HUES48 (cell line): ENCODE measurements at regions not wholly inside any gene's neighbourhood (a gene's known extent, or its start where the extent isn't known, plus 50 kb on each side); places are given as distances from the start of the nearest gene placed in this dataset.
"Not testable (repeated sequence)": the region's sequence is repeated elsewhere in the genome, so short reads cannot be mapped to it uniquely, and the experiment has no call there.

Source experiments
- H3K27ac ChIP-seq: one replicate; pipeline ENCODE4 v1.7.0; 2013; ENCODE audit warnings: low read depth, low read length, inconsistent platforms
- H3K27me3 ChIP-seq: 2 replicates; pipeline ENCODE4 v1.6.1; 2013; ENCODE audit warnings: mild to moderate bottlenecking, low read length; ENCODE audit not compliant: control insufficient read depth, insufficient read depth
- H3K36me3 ChIP-seq: 2 replicates; pipeline ENCODE4 v1.6.1; 2013; ENCODE audit warnings: low read length; ENCODE audit not compliant: control insufficient read depth, insufficient read depth
- H3K4me1 ChIP-seq: 2 replicates; pipeline ENCODE4 v1.6.1; 2013; ENCODE audit warnings: mild to moderate bottlenecking, low read length; ENCODE audit not compliant: control insufficient read depth, insufficient read depth
- H3K4me3 ChIP-seq: 2 replicates; pipeline ENCODE4 v1.5.1; 2013; ENCODE audit warnings: mild to moderate bottlenecking, low read depth, low read length
- H3K9ac ChIP-seq: 2 replicates; pipeline ENCODE4 v1.6.1; 2013; ENCODE audit warnings: mild to moderate bottlenecking, low read depth, low read length, moderate library complexity
- H3K9me3 ChIP-seq: 2 replicates; pipeline ENCODE4 v1.6.1; 2013; ENCODE audit warnings: low read length; ENCODE audit not compliant: control insufficient read depth, insufficient read depth

DNA sequence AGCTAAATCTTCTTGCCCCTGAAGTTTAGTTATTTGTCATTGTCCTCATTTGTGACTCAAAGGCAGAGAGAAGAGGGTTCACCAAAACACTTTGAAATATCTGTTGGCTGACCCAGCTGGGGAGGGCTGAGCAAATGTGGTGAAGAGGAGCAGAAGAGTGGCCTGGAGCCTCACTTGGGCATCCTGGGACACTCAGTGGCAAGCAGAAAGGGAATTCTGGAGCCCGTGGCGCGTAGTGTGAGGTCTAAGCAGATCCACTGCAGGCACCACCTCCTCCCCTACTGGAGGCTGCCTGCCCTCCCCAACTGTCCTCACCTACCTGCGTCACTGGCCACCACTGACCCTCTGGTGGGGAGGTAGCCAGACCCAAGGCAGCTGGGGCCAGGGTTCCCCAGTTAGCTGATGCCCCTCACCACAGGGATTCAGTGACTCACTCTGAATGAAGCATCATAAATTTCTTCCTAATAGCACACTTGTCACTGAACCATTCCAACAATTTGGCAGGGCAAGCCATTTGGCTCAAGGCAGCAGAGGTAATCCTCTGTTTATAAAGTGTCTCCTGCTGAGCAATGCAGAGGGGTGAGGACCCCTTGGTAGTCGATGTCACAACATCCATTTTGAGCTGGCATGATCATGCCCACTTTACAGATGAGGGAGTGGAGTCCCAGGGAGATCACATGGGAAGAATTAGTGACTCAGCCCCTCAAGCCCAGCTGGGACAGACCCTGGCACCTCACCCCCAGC is 80.3 kb downstream of the NENF start:
- Histone ChIP-seq H3K4me3 (no peak overlapping the region), H3K4me1 (peaks cover 5% of the 10 kb centered on the region), H3K9ac (no peak overlapping the region), H3K27ac (no peak overlapping the region), H3K9me3 (no peaks in the 10 kb centered on the region), H3K27me3 (peaks cover 39% of the 10 kb centered on the region), H3K36me3 (no peaks in the 10 kb centered on the region)

DNA sequence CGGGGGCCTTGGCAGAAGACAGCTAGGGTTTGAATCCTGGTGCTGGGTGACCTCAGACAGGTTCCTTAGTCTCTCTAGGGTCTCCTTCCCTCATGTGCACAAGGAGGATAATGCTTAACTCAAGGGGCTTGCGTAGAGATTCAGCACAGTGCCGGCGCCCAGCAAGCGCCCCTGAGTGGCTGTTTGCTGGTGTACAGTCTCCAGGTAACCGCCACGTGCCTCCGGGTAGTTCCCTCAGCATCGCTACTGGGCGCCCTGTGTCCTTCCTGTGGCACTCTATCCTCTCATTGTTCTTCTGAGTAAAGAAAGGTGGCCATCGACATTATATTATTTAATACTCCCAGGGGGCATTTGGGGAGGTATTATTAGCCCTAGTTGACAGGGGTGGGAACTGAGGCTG is 80.9 kb downstream of the NENF start:
- no peak overlapping the region for H3K4me3 ChIP-seq

DNA sequence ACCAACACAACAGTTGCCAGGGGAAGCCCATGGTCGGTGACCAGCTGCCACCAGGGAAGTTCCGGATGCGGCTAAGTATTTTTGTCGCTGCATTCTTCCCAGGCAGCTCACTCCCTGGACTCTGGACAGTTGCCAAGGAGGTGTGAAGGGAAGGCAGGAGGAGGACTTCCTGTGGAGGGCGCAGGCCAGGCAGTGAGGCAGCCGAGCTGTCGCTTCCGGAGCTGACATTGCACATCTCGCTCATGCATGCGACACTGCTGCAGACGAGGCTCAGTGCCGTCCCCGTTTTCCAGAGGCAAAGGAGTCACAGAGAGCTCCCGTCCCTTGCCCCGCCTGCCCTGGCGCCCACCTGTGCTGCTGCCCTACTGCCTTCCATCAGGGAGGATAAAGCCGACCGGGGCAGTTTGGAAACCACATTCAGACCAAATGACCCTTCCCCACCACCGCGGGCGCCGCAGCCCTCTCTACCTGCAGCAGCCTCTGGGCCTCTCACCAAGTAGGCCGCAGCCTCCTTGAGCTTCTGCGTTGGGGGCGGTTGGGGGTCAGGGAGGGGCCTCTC is 81.4 kb downstream of the NENF start:
- Histone ChIP-seq H3K27ac (no peak overlapping the region), H3K4me1 (peaks cover 5% of the 10 kb centered on the region), H3K9me3 (no peaks in the 10 kb centered on the region), H3K4me3 (no peak overlapping the region; the same call in 1 of the 2 replicates), H3K9ac (no peak overlapping the region), H3K36me3 (no peaks in the 10 kb centered on the region), H3K27me3 (peaks cover 39% of the 10 kb centered on the region)

More for the DNA sequence above, 80.9 kb downstream of the NENF start:
- no peaks in the 10 kb centered on the region for H3K36me3 ChIP-seq
- peaks cover 5% of the 10 kb centered on the region for H3K4me1 ChIP-seq
- H3K27ac ChIP-seq = no peak overlapping the region
- no peaks in the 10 kb centered on the region for H3K9me3 ChIP-seq
- peaks cover 39% of the 10 kb centered on the region for H3K27me3 ChIP-seq
- H3K9ac ChIP-seq = no peak overlapping the region

DNA sequence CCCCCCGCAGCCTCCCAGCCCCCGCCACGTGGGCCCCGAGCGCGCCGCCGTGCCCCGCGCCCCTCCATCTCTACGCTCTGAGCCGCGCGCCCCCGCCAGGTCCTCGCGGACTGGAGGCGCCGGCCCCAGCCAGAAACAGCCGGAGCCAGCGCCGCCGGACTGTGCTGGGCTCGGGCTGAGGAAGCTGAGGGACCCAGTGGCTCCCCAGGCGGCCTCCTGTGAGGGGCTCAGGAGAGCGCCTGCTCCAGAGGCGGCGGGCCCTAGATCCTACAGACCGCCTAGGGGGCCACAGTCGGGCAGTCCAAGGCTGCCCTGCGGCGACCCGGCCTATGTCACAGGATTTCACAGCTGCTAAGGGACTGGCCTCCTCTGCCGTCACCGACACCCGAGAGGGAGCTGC is 82.1 kb downstream of the NENF start:
- H3K27me3 ChIP-seq = peaks cover 39% of the 10 kb centered on the region
- H3K4me3 ChIP-seq = peak overlapping the region; percentile 40; the same call in 1 of the 2 replicates
- no peak overlapping the region for H3K9ac ChIP-seq
- no peak overlapping the region for H3K27ac ChIP-seq
- H3K36me3 ChIP-seq = no peaks in the 10 kb centered on the region
- H3K4me1 ChIP-seq = peaks cover 5% of the 10 kb centered on the region
- H3K9me3 ChIP-seq = no peaks in the 10 kb centered on the region

DNA sequence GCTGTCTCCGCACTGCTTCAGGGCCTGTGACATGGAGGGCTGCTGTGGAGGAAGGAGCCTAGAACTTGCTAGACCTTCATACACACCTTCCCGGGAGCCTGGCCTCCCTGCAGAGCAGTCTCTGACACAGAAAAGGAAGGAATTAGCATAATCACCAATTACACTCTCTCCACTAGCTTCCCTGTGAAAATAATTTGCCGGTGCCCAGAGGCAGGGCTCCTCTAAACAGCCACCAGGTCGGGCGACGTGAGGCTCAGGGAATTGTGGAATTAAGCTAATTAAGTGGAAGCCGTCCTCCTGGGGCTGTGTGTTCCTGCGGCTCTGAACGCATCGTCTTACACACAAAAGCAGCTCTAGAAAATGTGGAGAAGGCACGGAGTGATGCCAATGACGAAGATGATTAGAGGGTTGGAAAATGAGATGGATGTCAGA is 82.6 kb downstream of the NENF start:
- H3K9ac ChIP-seq = no peak overlapping the region; the same call in 1 of the 2 replicates
- H3K27ac ChIP-seq = no peak overlapping the region
- H3K27me3 ChIP-seq = peaks cover 39% of the 10 kb centered on the region
- H3K9me3 ChIP-seq = no peaks in the 10 kb centered on the region
- peak overlapping the region; percentile 20 for H3K4me3 ChIP-seq
- H3K4me1 ChIP-seq = peaks cover 5% of the 10 kb centered on the region
- H3K36me3 ChIP-seq = no peaks in the 10 kb centered on the region

DNA sequence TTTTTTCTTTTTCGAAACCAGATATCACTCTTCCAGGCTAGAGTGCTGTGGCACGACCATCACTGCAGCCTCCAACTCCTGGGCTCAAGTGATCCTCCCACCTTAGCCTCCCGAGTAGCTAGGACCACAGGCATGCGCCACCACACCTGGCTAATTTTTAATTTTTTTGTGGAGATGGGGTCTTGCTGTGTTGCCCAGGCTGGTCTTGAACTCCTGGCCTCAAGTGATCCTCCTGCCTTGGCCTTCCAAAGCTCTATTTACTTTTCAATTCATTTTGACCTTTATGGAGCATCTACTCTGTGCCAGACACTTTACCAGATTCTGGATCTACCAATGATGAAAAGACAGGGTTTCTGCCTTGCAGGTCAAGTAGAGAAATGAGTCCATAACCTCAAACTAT is 83.3 kb downstream of the NENF start:
- peaks cover 39% of the 10 kb centered on the region for H3K27me3 ChIP-seq
- H3K27ac ChIP-seq, H3K4me3 ChIP-seq, H3K9ac ChIP-seq, H3K36me3 ChIP-seq, H3K4me1 ChIP-seq, H3K9me3 ChIP-seq: not testable (repeated sequence)

DNA sequence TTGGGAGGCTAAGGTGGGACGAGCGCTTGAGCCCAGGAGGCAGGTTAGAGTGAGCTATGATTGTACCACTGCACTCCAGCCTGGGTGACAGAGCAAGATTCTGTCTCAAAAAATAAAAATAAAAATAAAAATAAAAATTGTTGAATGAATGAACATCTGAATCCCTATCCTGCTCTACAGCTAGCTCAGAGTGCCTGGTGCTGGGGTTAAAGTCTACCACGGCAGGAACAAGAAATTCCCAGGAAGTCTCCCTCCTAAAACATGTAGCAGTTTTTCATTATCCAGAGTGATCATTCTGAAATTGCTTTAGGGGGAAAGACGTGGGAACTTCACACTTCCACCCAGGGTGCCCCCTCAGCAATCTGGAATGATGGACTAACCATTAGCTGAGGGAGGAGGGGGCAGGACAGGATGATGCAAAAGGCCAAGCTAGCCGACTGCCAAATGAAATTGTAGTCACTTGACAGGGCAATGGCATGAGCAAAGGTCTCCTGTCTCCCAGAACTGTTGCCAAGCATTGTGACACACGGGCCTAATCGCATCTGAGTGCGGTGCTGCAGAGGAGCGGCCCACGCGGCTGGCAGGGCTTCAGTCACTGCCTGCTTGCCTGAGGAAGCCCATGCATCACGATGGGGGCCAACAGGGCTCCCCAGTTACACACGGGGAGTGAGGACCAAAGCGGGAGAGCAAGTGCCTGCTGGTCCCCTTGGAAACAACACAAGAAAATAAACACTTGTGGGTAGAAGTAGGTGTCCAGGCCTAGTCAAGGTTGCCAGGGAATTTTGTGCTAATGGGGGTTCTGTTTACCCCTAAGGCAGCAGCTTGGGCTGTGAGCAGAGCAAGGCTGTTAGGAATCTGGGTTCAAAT is 85.7 kb downstream of the NENF start:
- Histone ChIP-seq H3K27me3 (peaks cover 32% of the 10 kb centered on the region), H3K36me3 (no peaks in the 10 kb centered on the region), H3K4me3 (no peak overlapping the region), H3K9me3 (no peaks in the 10 kb centered on the region), H3K4me1 (peaks cover 5% of the 10 kb centered on the region), H3K9ac (no peak overlapping the region), H3K27ac (no peak overlapping the region)

- Histone ChIP-seq H3K4me1 (peaks cover 5% of the 10 kb centered on the region), H3K9ac (no peak overlapping the region), H3K9me3 (no peaks in the 10 kb centered on the region), H3K4me3 (no peak overlapping the region), H3K36me3 (no peaks in the 10 kb centered on the region), H3K27me3 (peaks cover 24% of the 10 kb centered on the region), H3K27ac (no peak overlapping the region)
Observed at GRCh38 chr1:212519131-212519530, 86.4 kb downstream of the NENF start.

- no peak overlapping the region for H3K27ac ChIP-seq
- H3K4me3 ChIP-seq = no peak overlapping the region
- H3K4me1 ChIP-seq = peaks cover 3% of the 10 kb centered on the region
- peaks cover 13% of the 10 kb centered on the region for H3K27me3 ChIP-seq
- no peaks in the 10 kb centered on the region for H3K9me3 ChIP-seq
- H3K9ac ChIP-seq = no peak overlapping the region
- no peaks in the 10 kb centered on the region for H3K36me3 ChIP-seq
Observed at GRCh38 chr1:212520299-212520698, 87.6 kb downstream of the NENF start.

- H3K27me3 ChIP-seq = peaks cover 8% of the 10 kb centered on the region
- no peaks in the 10 kb centered on the region for H3K4me1 ChIP-seq
- no peak overlapping the region for H3K27ac ChIP-seq
Observed at GRCh38 chr1:212520746-212521145, 87.8 kb upstream of the ATF3 start.

More at GRCh38 chr1:212520746-212521145, 87.8 kb upstream of the ATF3 start:
- Histone ChIP-seq H3K9ac (no peak overlapping the region), H3K9me3 (no peaks in the 10 kb centered on the region), H3K36me3 (no peaks in the 10 kb centered on the region), H3K4me3 (no peak overlapping the region)
